SK-N-SH (cell line): ENCODE measurements at regions not wholly inside any gene's neighbourhood (a gene's known extent, or its start where the extent isn't known, plus 50 kb on each side); places are given as distances from the start of the nearest gene placed in this dataset.
"Not testable (repeated sequence)": the region's sequence is repeated elsewhere in the genome, so short reads cannot be mapped to it uniquely, and the experiment has no call there.

Experiments used
- CTCF ChIA-PET: fragments of 300-600, 350-600 bp; formaldehyde crosslinking; extraction: SDS; loops from one replicate; lab custom pipeline; 2021; lab: Yijun Ruan, JAX
- POLR2A ChIA-PET: fragments of 350-600 bp; sonication (Branson Sonifier 250); formaldehyde crosslinking; extraction: SDS; loops from one replicate; lab custom pipeline; 2020; ENCODE audit warnings: antibody characterized with exemption, inconsistent platforms; lab: Yijun Ruan, JAX
- DNase-seq: peaks from one replicate; pipeline ENCODE4 v3.0.0; 2012
- H2AFZ ChIP-seq: fragments of 200-600 bp; sonication (generic); 2 replicates; pipeline ENCODE4 v1.8.1; 2016; ENCODE audit warnings: antibody characterized with exemption, mild to moderate bottlenecking, low read depth
- H3F3A ChIP-seq: fragments of 200-600 bp; sonication (generic); replicated peaks from 2 replicates; pipeline ENCODE3; 2016; ENCODE audit warnings: antibody characterized with exemption, mild to moderate bottlenecking; ENCODE audit not compliant: insufficient read depth
- H3K27ac ChIP-seq, 2 experiments: fragments of 200-500 bp in 1 of 2; fragments of 200-600 bp in 1 of 2; sonication (Bioruptor generic) in 1 of 2; sonication (generic), shearing (Covaris generic) in 1 of 2; 2 replicates each; pipeline versions ENCODE4 v1.5.1 to v1.6.1; 2014 to 2016; ENCODE audit warnings: low read depth in 2 of 2, inconsistent platforms in 1 of 2, low read length in 1 of 2, mild to moderate bottlenecking in 1 of 2, mixed read lengths in 1 of 2
- H3K27me3 ChIP-seq: fragments of 200-600 bp; sonication (generic), shearing (Covaris generic); 2 replicates; pipeline ENCODE4 v1.6.1; 2016; ENCODE audit warnings: mixed run types; ENCODE audit not compliant: insufficient read depth
- H3K36me3 ChIP-seq, 2 experiments: fragments of 200-500 bp in 1 of 2; fragments of 200-600 bp in 1 of 2; sonication (Bioruptor generic) in 1 of 2; sonication (generic) in 1 of 2; replicated peaks in 1 of 2; 2 replicates each; pipeline versions ENCODE3 to v1.5.1; 2014 to 2016; ENCODE audit warnings: low read length in 1 of 2, mild to moderate bottlenecking in 1 of 2; ENCODE audit not compliant: insufficient read depth in 2 of 2, control insufficient read depth in 1 of 2
- H3K4me1 ChIP-seq, 2 experiments: fragments of 200-500 bp in 1 of 2; fragments of 200-600 bp in 1 of 2; sonication (Bioruptor generic) in 1 of 2; sonication (generic), shearing (Covaris generic) in 1 of 2; 2 replicates each; pipeline versions ENCODE4 v1.5.1 to v1.6.1; 2014 to 2016; ENCODE audit warnings: low read depth in 1 of 2, low read length in 1 of 2, mixed run types in 1 of 2; ENCODE audit not compliant: insufficient read depth in 2 of 2, control insufficient read depth in 1 of 2
- H3K4me2 ChIP-seq: fragments of 200-600 bp; sonication (generic), shearing (Covaris generic); 2 replicates; pipeline ENCODE4 v1.6.1; 2017; ENCODE audit warnings: mixed run types
- H3K4me3 ChIP-seq, 2 experiments: fragments of 200-500 bp in 1 of 2; fragments of 200-600 bp in 1 of 2; sonication (Bioruptor generic) in 1 of 2; sonication (generic), shearing (Covaris generic) in 1 of 2; 2 replicates each; pipeline versions ENCODE4 v1.5.1 to v1.8.1; 2014 to 2016; ENCODE audit warnings: low read depth in 2 of 2, inconsistent platforms in 1 of 2, low read length in 1 of 2, mild to moderate bottlenecking in 1 of 2, mixed read lengths in 1 of 2, moderate library complexity in 1 of 2
- H3K79me2 ChIP-seq: fragments of 200-600 bp; sonication (generic); 2 replicates; pipeline ENCODE4 v1.8.1; 2017; ENCODE audit warnings: mild to moderate bottlenecking; ENCODE audit not compliant: insufficient read depth
- H3K9ac ChIP-seq: fragments of 200-600 bp; sonication (generic); 2 replicates; pipeline ENCODE4 v1.6.1; 2017; ENCODE audit warnings: mixed run types
- H3K9me2 ChIP-seq: fragments of 200-600 bp; sonication (generic); 2 replicates; pipeline ENCODE4 v1.6.1; 2017; ENCODE audit warnings: mixed run types
- H3K9me3 ChIP-seq: fragments of 200-600 bp; sonication (generic); 2 replicates; pipeline ENCODE4 v1.6.1; 2017; ENCODE audit warnings: mixed run types, mild to moderate bottlenecking, moderate library complexity
- H4K20me1 ChIP-seq: fragments of 200-600 bp; sonication (generic); 2 replicates; pipeline ENCODE4 v1.6.1; 2017; ENCODE audit warnings: mild to moderate bottlenecking, mixed run types; ENCODE audit not compliant: insufficient read depth
- CHD2 ChIP-seq: fragments of 150-350 bp; IDR thresholded peaks from 2 replicates; pipeline ENCODE4 v1.6.1; 2018; ENCODE audit warnings: low read length; ENCODE audit not compliant: partially characterized antibody
- ELF1 ChIP-seq: IDR thresholded peaks from 2 replicates; pipeline ENCODE4 v1.4.0; 2012
- FOXM1 ChIP-seq: IDR thresholded peaks from 2 replicates; pipeline ENCODE4 v1.4.0; 2012; ENCODE audit warnings: low read depth, mild to moderate bottlenecking
- IRF3 ChIP-seq: fragments of 150-350 bp; IDR thresholded peaks from 2 replicates; pipeline ENCODE4 v1.6.1; 2016; ENCODE audit warnings: mild to moderate bottlenecking, low read depth, low read length
- JUND ChIP-seq: IDR thresholded peaks from 2 replicates; pipeline ENCODE4 v1.4.0; 2012
- MAX ChIP-seq: IDR thresholded peaks from 2 replicates; pipeline ENCODE4 v1.4.0; 2012; ENCODE audit warnings: low read depth
- MXI1 ChIP-seq: IDR thresholded peaks from 2 replicates; pipeline ENCODE4 v1.6.1; 2012; ENCODE audit warnings: mild to moderate bottlenecking, low read depth, low read length, improper control_type of control experiment
- PBX3 ChIP-seq: IDR thresholded peaks from 2 replicates; pipeline ENCODE4; 2012
- RCOR1 ChIP-seq: fragments of 150-350 bp; IDR thresholded peaks from 2 replicates; pipeline ENCODE4 v1.6.1; 2017; ENCODE audit warnings: antibody characterized with exemption, low read length
- RFX5 ChIP-seq: IDR thresholded peaks from 2 replicates; pipeline ENCODE4 v1.6.1; 2012; ENCODE audit warnings: mild to moderate bottlenecking, improper control_type of control experiment, low read length
- SIN3A ChIP-seq: IDR thresholded peaks from 2 replicates; pipeline ENCODE4 v1.6.1; 2012; ENCODE audit warnings: low read depth, mild to moderate bottlenecking, low read length, moderate library complexity, borderline replicate concordance
- TEAD4 ChIP-seq: IDR thresholded peaks from 2 replicates; pipeline ENCODE4 v1.4.0; 2012; ENCODE audit warnings: mild to moderate bottlenecking, borderline replicate concordance; ENCODE audit not compliant: insufficient read depth
- WGBS: methylation state at CpG from one replicate; pipeline ENCODE4 v1.1.6; 2017; ENCODE audit warnings: low lambda C conversion rate; 5-methylcytosine and 5-hydroxymethylcytosine counted together

- Histone ChIP-seq H3K36me3 (no peaks in the 10 kb centered on the region), H4K20me1 (no peaks in the 10 kb centered on the region), H3K79me2 (no peaks in the 10 kb centered on the region), H3K27ac (no peak overlapping the region), H2AFZ (no peak overlapping the region), H3K9me3 (no peaks in the 10 kb centered on the region), H3F3A (no peaks in the 10 kb centered on the region), H3K9ac (no peak overlapping the region), H3K27me3 (no peaks in the 10 kb centered on the region), H3K4me2 (no peak overlapping the region), H3K4me1 (no peaks in the 10 kb centered on the region), H3K9me2 (no peaks in the 10 kb centered on the region), H3K4me3 (no peak overlapping the region)
- POLR2A ChIA-PET, result no interaction called here
- WGBS, result 40% methylated on average over 3 of the region's 3 CpGs
- no peak for DNase-seq
- TF ChIP-seq JUND (no peak), MAX (no peak), SIN3A (no peak), PBX3 (no peak), IRF3 (no peak), RCOR1 (no peak), RFX5 (no peak), ELF1 (no peak), MXI1 (no peak), FOXM1 (no peak), TEAD4 (no peak)
- CTCF ChIA-PET, result no interaction called here
These were observed 89.7 kb upstream of the ANTXRL start for GRCh38 chr10:46197050-46197449.

GRCh38 chr10:46198516-46198915 lies 88.3 kb upstream of the ANTXRL start:
- Histone ChIP-seq H3K9me2 (no peaks in the 10 kb centered on the region), H3K27ac (no peak overlapping the region), H3K4me2 (no peak overlapping the region), H3K9me3 (no peaks in the 10 kb centered on the region), H3K4me3 (no peak overlapping the region), H3K9ac (no peak overlapping the region), H3K79me2 (no peaks in the 10 kb centered on the region), H3K27me3 (no peaks in the 10 kb centered on the region; the same call in 1 of the 2 replicates), H3K4me1 (no peaks in the 10 kb centered on the region), H3K36me3 (no peaks in the 10 kb centered on the region)
- no peak for DNase-seq
- POLR2A ChIA-PET, result no interaction called here
- CTCF ChIA-PET, result interaction anchor here (1.6 kb wide), 1 partner anchor 30 kb away, joined by 5 read pairs; no protein-coding TSS in a partner anchor
- TF ChIP-seq CHD2, result no peak
- no peak for TF ChIP-seq PBX3
- TF ChIP-seq, all 33 proteins: peak for 0
- H4K20me1 ChIP-seq, result no peaks in the 10 kb centered on the region
- no peaks in the 10 kb centered on the region for H3F3A ChIP-seq
- H2AFZ ChIP-seq, result no peak overlapping the region

- 52% methylated on average over 1 of the region's 1 CpG for WGBS
- H3K4me2 ChIP-seq, H3K27ac ChIP-seq, H3K9ac ChIP-seq, H3K4me1 ChIP-seq, H3F3A ChIP-seq, H3K27me3 ChIP-seq, H3K9me3 ChIP-seq, H3K9me2 ChIP-seq, CTCF ChIA-PET, H4K20me1 ChIP-seq, H3K4me3 ChIP-seq, H2AFZ ChIP-seq, H3K79me2 ChIP-seq, DNase-seq, H3K36me3 ChIP-seq, POLR2A ChIA-PET: not testable (repeated sequence)
These were observed 84.4 kb upstream of the ANTXRL start for GRCh38 chr10:46202405-46202804.

- WGBS, result 83% methylated on average over 20 of the region's 20 CpGs
- H3K79me2 ChIP-seq, H3K27ac ChIP-seq, H3K9me3 ChIP-seq, DNase-seq, H4K20me1 ChIP-seq, H3K9ac ChIP-seq, H2AFZ ChIP-seq, H3K4me2 ChIP-seq, H3K27me3 ChIP-seq, H3F3A ChIP-seq, POLR2A ChIA-PET, H3K36me3 ChIP-seq, CTCF ChIA-PET, H3K4me1 ChIP-seq, H3K4me3 ChIP-seq, H3K9me2 ChIP-seq: not testable (repeated sequence)
These were observed 82.2 kb upstream of the ANTXRL start for GRCh38 chr10:46204482-46205102.
